Keratinocyte (primary cell): ENCODE measurements at regions not wholly inside any gene's neighbourhood (a gene's known extent, or its start where the extent isn't known, plus 50 kb on each side); places are given as distances from the start of the nearest gene placed in this dataset.

Experiments
- DNase-seq: peaks from one replicate; pipeline ENCODE4 v3.0.0-alpha.2; 2011; ENCODE audit warnings: low read depth, missing footprints, low spot score
- FAIRE-seq: peaks from 2 replicates; lab custom pipeline; 2011; peaks lifted over from hg19 to GRCh38; lab: Jason Lieb, UNC
- H2AFZ ChIP-seq: 2 replicates; pipeline ENCODE4 v1.6.0; 2012; ENCODE audit warnings: low read length, control low read depth, inconsistent platforms; ENCODE audit not compliant: control insufficient read depth
- H3K27ac ChIP-seq: 2 replicates; pipeline ENCODE4 v1.5.1; 2011; ENCODE audit warnings: low read length; ENCODE audit not compliant: control insufficient read depth, insufficient read depth
- H3K27me3 ChIP-seq: 3 replicates; pipeline ENCODE4 v1.6.0; 2011; ENCODE audit warnings: low read length; ENCODE audit not compliant: control insufficient read depth, insufficient read depth; ENCODE audit errors: extremely low read depth
- H3K36me3 ChIP-seq, 2 experiments: 2 replicates in 1 of 2; 3 replicates in 1 of 2; pipeline ENCODE4 v1.5.1; 2011; ENCODE audit warnings: low read length in 2 of 2, mild to moderate bottlenecking in 1 of 2; ENCODE audit not compliant: control insufficient read depth in 2 of 2, insufficient read depth in 2 of 2; ENCODE audit errors: extremely low read depth in 1 of 2
- H3K4me1 ChIP-seq: 3 replicates; pipeline ENCODE4 v1.5.1; 2011; ENCODE audit warnings: low read length; ENCODE audit not compliant: control insufficient read depth, insufficient read depth; ENCODE audit errors: extremely low read depth
- H3K4me2 ChIP-seq: 3 replicates; pipeline ENCODE4 v1.6.0; 2011; ENCODE audit warnings: low read depth, low read length; ENCODE audit not compliant: control insufficient read depth, insufficient read depth; ENCODE audit errors: extremely low read depth
- H3K4me3 ChIP-seq, 3 experiments: fragments of 200-600 bp in 1 of 3; sonication (generic) in 1 of 3; 2 replicates in 2 of 3; 3 replicates in 1 of 3; pipeline ENCODE4 v1.5.1; 2011 to 2016; ENCODE audit warnings: low read length in 3 of 3, mild to moderate bottlenecking in 3 of 3, control low read depth in 2 of 3, inconsistent platforms in 1 of 3, low read depth in 1 of 3, mixed read lengths in 1 of 3, mixed run types in 1 of 3, moderate library complexity in 1 of 3; ENCODE audit not compliant: control insufficient read depth in 2 of 3, insufficient read depth in 2 of 3; ENCODE audit errors: extremely low read depth in 1 of 3
- H3K79me2 ChIP-seq: 2 replicates; pipeline ENCODE4 v1.6.0; 2012; ENCODE audit warnings: low read length; ENCODE audit not compliant: control insufficient read depth, insufficient read depth
- H3K9ac ChIP-seq: 3 replicates; pipeline ENCODE4 v1.6.0; 2011; ENCODE audit warnings: low read length; ENCODE audit not compliant: control insufficient read depth, insufficient read depth; ENCODE audit errors: extremely low read depth
- H3K9me1 ChIP-seq: 3 replicates; pipeline ENCODE4 v1.6.0; 2011; ENCODE audit warnings: low read length; ENCODE audit not compliant: control insufficient read depth, insufficient read depth; ENCODE audit errors: extremely low read depth
- H3K9me3 ChIP-seq: 2 replicates; pipeline ENCODE4 v1.5.1; 2012; ENCODE audit warnings: low read depth, low read length; ENCODE audit not compliant: control insufficient read depth
- H4K20me1 ChIP-seq: 3 replicates; pipeline ENCODE4 v1.6.0; 2011; ENCODE audit warnings: low read length; ENCODE audit not compliant: control insufficient read depth, insufficient read depth; ENCODE audit errors: extremely low read depth
- CTCF ChIP-seq, 3 experiments: IDR thresholded peaks in 1 of 3; conservative IDR thresholded peaks in 1 of 3; optimal IDR thresholded peaks in 1 of 3; 2 replicates in 2 of 3; 3 replicates in 1 of 3; pipeline versions ENCODE3 to v1.5.1; 2011; ENCODE audit warnings: low read length in 3 of 3, mild to moderate bottlenecking in 3 of 3, moderate library complexity in 2 of 3, control low read depth in 1 of 3, inconsistent platforms in 1 of 3; ENCODE audit not compliant: insufficient read depth in 2 of 3; ENCODE audit errors: extremely low read depth in 1 of 3
- EZH2 ChIP-seq: IDR thresholded peaks from one replicate; pipeline ENCODE4 v1.6.1; 2012; ENCODE audit warnings: inconsistent platforms, mild to moderate bottlenecking, low read length, moderate library complexity
- dilution Hi-C: fragments of 300-500 bp; cut with MboI; formaldehyde crosslinking; loops from one replicate; pipeline ENCODE4 v1.7.0; 2020; ENCODE audit warnings: low sequenced_read_pairs; ENCODE audit not compliant: extremely low pct_ligation_motif_present

DNA sequence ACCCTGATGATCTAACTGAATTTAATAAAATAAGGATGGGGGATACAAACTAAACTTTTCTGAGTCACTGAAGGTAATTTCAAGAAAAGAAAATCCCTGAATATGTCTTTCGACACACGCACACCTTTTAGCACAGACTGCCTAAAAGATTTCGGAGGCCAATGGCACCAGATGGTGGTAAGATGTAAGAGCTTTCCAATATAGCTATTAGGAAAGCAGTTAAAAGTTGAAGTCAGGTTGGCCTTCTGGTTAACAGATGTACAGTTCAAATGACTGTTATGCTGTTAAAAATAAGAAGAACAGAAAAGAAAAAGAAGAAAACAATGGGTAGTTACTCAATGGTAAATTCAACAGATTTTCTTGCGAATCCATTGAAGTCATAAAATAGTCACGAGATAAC is 80.7 kb upstream of the KRR1 start:
- DNase-seq, result no peak
- no peaks in the 10 kb centered on the region for H3K4me1 ChIP-seq
- H3K36me3 ChIP-seq, result no peaks in the 10 kb centered on the region
- H3K4me2 ChIP-seq, result no peak overlapping the region
- H3K79me2 ChIP-seq, result no peaks in the 10 kb centered on the region
- TF ChIP-seq CTCF (optimal IDR thresholded peaks at IDR 0.05 in 1 of 3, IDR thresholded peaks at IDR 0.05 in 1 of 3, conservative IDR thresholded peaks at IDR 0.05 in 1 of 3; ENCODE audit: extremely low read depth in 1 of 3, insufficient read depth in 2 of 3, low read length in 3 of 3), result no peak
- TF ChIP-seq EZH2, result no peak
- no peak overlapping the region for H3K9ac ChIP-seq
- no peaks in the 10 kb centered on the region for H3K27me3 ChIP-seq
- no peaks in the 10 kb centered on the region for H3K9me1 ChIP-seq
- dilution Hi-C loops, result no loop called here
- no peak overlapping the region for H3K27ac ChIP-seq
- H3K4me3 ChIP-seq, result no peak overlapping the region
- H3K9me3 ChIP-seq, result no peaks in the 10 kb centered on the region
- no peaks in the 10 kb centered on the region for H4K20me1 ChIP-seq
- no peak for FAIRE-seq
- no peak overlapping the region for H2AFZ ChIP-seq

GRCh38 chr12:75591628-75592027 is 80.2 kb upstream of the KRR1 start:
- H3K36me3 ChIP-seq, result no peaks in the 10 kb centered on the region
- no peak overlapping the region for H3K9ac ChIP-seq
- no peak overlapping the region for H3K4me3 ChIP-seq
- H3K4me1 ChIP-seq, result no peaks in the 10 kb centered on the region
- no peaks in the 10 kb centered on the region for H3K79me2 ChIP-seq
- H4K20me1 ChIP-seq, result no peaks in the 10 kb centered on the region
- no peak for FAIRE-seq
- no peak for DNase-seq
- H3K4me2 ChIP-seq, result no peak overlapping the region
- no peaks in the 10 kb centered on the region for H3K27me3 ChIP-seq
- no peak overlapping the region for H3K27ac ChIP-seq
- TF ChIP-seq EZH2 (no peak), CTCF (optimal IDR thresholded peaks at IDR 0.05 in 1 of 3, IDR thresholded peaks at IDR 0.05 in 1 of 3, conservative IDR thresholded peaks at IDR 0.05 in 1 of 3; ENCODE audit: extremely low read depth in 1 of 3, insufficient read depth in 2 of 3, low read length in 3 of 3) (no peak)
- H2AFZ ChIP-seq, result no peak overlapping the region
- H3K9me1 ChIP-seq, result no peaks in the 10 kb centered on the region
- no peaks in the 10 kb centered on the region for H3K9me3 ChIP-seq
- dilution Hi-C loops, result no loop called here
